Lower leg skin (tissue), 3 donors: ENCODE measurements at regions not wholly inside any gene's neighbourhood (a gene's known extent, or its start where the extent isn't known, plus 50 kb on each side); places are given as distances from the start of the nearest gene placed in this dataset.

Source experiments
- POLR2A ChIP-seq, 2 donors: fragments of 450-650 bp; IDR thresholded peaks; one replicate each; pipeline ENCODE4 v1.6.1; 2016 to 2017; ENCODE audit warnings: antibody characterized with exemption in 2 of 2, mild to moderate bottlenecking in 1 of 2, moderate library complexity in 1 of 2
- TF ChIP-seq, protein P1 (sequence below), 3 donors: fragments of 450-650 bp; IDR thresholded peaks; one replicate each; pipeline ENCODE4 v1.5.1; 2016; ENCODE audit warnings: antibody characterized with exemption in 3 of 3, mild to moderate bottlenecking in 3 of 3, moderate library complexity in 2 of 3

GRCh38 chr2:176876493-176877103 is 336.0 kb upstream of the HNRNPA3 start:
- no peak for TF ChIP-seq POLR2A (IDR thresholded peaks at IDR 0.05)
- TF ChIP-seq, protein P1, sequence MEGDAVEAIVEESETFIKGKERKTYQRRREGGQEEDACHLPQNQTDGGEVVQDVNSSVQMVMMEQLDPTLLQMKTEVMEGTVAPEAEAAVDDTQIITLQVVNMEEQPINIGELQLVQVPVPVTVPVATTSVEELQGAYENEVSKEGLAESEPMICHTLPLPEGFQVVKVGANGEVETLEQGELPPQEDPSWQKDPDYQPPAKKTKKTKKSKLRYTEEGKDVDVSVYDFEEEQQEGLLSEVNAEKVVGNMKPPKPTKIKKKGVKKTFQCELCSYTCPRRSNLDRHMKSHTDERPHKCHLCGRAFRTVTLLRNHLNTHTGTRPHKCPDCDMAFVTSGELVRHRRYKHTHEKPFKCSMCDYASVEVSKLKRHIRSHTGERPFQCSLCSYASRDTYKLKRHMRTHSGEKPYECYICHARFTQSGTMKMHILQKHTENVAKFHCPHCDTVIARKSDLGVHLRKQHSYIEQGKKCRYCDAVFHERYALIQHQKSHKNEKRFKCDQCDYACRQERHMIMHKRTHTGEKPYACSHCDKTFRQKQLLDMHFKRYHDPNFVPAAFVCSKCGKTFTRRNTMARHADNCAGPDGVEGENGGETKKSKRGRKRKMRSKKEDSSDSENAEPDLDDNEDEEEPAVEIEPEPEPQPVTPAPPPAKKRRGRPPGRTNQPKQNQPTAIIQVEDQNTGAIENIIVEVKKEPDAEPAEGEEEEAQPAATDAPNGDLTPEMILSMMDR (IDR thresholded peaks at IDR 0.05), result no peak
